ENCODE measurements at regions not wholly inside any gene's neighbourhood (a gene's known extent, or its start where the extent isn't known, plus 50 kb on each side); places are given as distances from the start of the nearest gene placed in this dataset.

- TF ChIP-seq CTCF (IDR thresholded peaks at IDR 0.05 in 8 of 11, conservative IDR thresholded peaks at IDR 0.05 in 3 of 11) (no peak), POLR2AphosphoS5 (IDR thresholded peaks at IDR 0.05) (no peak)
These were observed 722.5 kb upstream of the ATXN7L3B start for GRCh38 chr12:73815072-73815645.

All from spleen (tissue), 7 donors.